ENCODE measurements at regions not wholly inside any gene's neighbourhood (a gene's known extent, or its start where the extent isn't known, plus 50 kb on each side); places are given as distances from the start of the nearest gene placed in this dataset.

DNA sequence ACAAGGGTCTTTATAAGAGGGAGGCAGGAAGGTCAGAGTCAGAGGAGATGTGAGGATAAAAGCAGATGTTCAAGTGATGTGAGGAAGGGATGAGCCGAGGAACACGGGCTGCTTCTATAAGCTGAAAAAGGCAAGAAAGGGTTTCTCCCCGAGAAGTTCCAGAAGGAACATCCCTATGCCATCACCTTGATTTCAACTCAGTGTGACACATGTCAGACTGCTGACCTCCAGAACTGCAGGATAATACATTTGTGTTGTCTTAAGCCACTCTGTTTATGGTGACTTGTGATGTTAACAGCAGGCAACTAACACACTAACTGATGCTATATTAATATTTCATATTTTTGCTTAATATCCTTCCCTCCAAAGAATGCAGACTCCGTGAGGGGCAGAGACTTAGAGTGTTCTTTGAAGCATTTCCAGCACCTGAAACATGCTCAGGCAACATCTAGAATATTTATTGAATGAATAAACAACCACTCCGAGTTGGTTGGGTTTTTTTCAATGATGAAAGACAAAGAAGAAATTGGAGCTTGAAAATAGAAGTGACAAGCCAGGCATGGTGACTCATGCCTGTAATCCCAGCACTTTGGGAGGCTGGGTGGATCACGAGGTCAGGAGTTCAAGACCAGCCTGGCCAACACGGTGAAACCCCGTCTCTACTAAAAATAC is 77.6 kb upstream of the ADRA1B start:
- TF ChIP-seq, protein P1, sequence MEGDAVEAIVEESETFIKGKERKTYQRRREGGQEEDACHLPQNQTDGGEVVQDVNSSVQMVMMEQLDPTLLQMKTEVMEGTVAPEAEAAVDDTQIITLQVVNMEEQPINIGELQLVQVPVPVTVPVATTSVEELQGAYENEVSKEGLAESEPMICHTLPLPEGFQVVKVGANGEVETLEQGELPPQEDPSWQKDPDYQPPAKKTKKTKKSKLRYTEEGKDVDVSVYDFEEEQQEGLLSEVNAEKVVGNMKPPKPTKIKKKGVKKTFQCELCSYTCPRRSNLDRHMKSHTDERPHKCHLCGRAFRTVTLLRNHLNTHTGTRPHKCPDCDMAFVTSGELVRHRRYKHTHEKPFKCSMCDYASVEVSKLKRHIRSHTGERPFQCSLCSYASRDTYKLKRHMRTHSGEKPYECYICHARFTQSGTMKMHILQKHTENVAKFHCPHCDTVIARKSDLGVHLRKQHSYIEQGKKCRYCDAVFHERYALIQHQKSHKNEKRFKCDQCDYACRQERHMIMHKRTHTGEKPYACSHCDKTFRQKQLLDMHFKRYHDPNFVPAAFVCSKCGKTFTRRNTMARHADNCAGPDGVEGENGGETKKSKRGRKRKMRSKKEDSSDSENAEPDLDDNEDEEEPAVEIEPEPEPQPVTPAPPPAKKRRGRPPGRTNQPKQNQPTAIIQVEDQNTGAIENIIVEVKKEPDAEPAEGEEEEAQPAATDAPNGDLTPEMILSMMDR (IDR thresholded peaks at IDR 0.05), result no peak
- TF ChIP-seq POLR2A (IDR thresholded peaks at IDR 0.05), result no peak
